ENCODE measurements at regions not wholly inside any gene's neighbourhood (a gene's known extent, or its start where the extent isn't known, plus 50 kb on each side); places are given as distances from the start of the nearest gene placed in this dataset.

GRCh38 chr20:58096880-58097423 is 131.5 kb downstream of the ANKRD60 start:
- Histone ChIP-seq H4K91ac (ENCODE audit: insufficient read depth, low read depth, low read length) (no peak overlapping the region), H4K8ac (ENCODE audit: low read depth in 2 of 2, low read length in 2 of 2) (no peak overlapping the region), H3K9me3 (ENCODE audit: control insufficient read depth, insufficient read depth, low read length) (no peaks in the 10 kb centered on the region), H3K4me2 (ENCODE audit: low read depth, low read length) (no peak overlapping the region), H2AK5ac (ENCODE audit: low read depth, low read length) (no peak overlapping the region), H3K23ac (ENCODE audit: low read depth, low read length) (no peak overlapping the region), H3K79me1 (ENCODE audit: low read depth in 1 of 2, low read length in 2 of 2) (no peaks in the 10 kb centered on the region), H3K9ac (ENCODE audit: low read depth, low read length) (no peak overlapping the region), H2BK15ac (ENCODE audit: low read depth, low read length) (no peak overlapping the region), H3K27me3 (ENCODE audit: control insufficient read depth, insufficient read depth, low read length) (no peaks in the 10 kb centered on the region; the same call in 1 of the 2 replicates), H3K4ac (ENCODE audit: low read depth, low read length) (no peak overlapping the region), H3K9me1 (ENCODE audit: insufficient read depth, low read length) (no peaks in the 10 kb centered on the region), H3K56ac (ENCODE audit: extremely low read depth, insufficient read depth, low read length) (no peak overlapping the region), H4K5ac (ENCODE audit: low read depth, low read length) (no peak overlapping the region), H2BK20ac (ENCODE audit: low read depth, low read length) (no peak overlapping the region), H3K4me1 (ENCODE audit: control insufficient read depth, insufficient read depth, low read length) (no peaks in the 10 kb centered on the region), H2BK120ac (ENCODE audit: low read depth, low read length) (no peak overlapping the region), H4K20me1 (ENCODE audit: insufficient read depth, low read length) (no peaks in the 10 kb centered on the region), H2AFZ (replicated peaks; ENCODE audit: low read length, poor library complexity) (no peak overlapping the region), H3K36me3 (ENCODE audit: control insufficient read depth, insufficient read depth, low read length) (no peaks in the 10 kb centered on the region), H2AK9ac (replicated peaks; ENCODE audit: low read depth, low read length, poor library complexity) (no peak overlapping the region), H3K14ac (replicated peaks; ENCODE audit: low read depth, low read length) (no peak overlapping the region), H2BK5ac (ENCODE audit: low read depth, low read length, poor library complexity, severe bottlenecking) (no peak overlapping the region), H3K18ac (ENCODE audit: low read depth, low read length) (no peak overlapping the region), H3K27ac (ENCODE audit: insufficient read depth, low read length) (no peak overlapping the region), H3K4me3 (ENCODE audit: insufficient read depth, low read depth, low read length) (no peak overlapping the region)
- dilution Hi-C loops (cut with HindIII; ENCODE audit: low sequenced_read_pairs, unreplicated experiment): no loop called here
- ATAC-seq (ENCODE audit: low read depth): no peak
- no peak for TF ChIP-seq RCOR1 (IDR thresholded peaks at IDR 0.05; ENCODE audit: insufficient replicate concordance, low read length)
- TF ChIP-seq POLR2A (IDR thresholded peaks at IDR 0.05; ENCODE audit: low read depth, low read length): no peak
- TF ChIP-seq MAZ (IDR thresholded peaks at IDR 0.05; ENCODE audit: borderline replicate concordance, low read depth, low read length): no peak
- TF ChIP-seq CTCF (conservative IDR thresholded peaks at IDR 0.05; ENCODE audit: low read depth, low read length): no peak
- no peak for TF ChIP-seq FOS (IDR thresholded peaks at IDR 0.05; ENCODE audit: low read depth, low read length)
- no peak for TF ChIP-seq MAFK (IDR thresholded peaks at IDR 0.05; ENCODE audit: low read depth, low read length)
- no peak for TF ChIP-seq RAD21 (IDR thresholded peaks at IDR 0.05; ENCODE audit: low read length)
- TF ChIP-seq, protein P1, sequence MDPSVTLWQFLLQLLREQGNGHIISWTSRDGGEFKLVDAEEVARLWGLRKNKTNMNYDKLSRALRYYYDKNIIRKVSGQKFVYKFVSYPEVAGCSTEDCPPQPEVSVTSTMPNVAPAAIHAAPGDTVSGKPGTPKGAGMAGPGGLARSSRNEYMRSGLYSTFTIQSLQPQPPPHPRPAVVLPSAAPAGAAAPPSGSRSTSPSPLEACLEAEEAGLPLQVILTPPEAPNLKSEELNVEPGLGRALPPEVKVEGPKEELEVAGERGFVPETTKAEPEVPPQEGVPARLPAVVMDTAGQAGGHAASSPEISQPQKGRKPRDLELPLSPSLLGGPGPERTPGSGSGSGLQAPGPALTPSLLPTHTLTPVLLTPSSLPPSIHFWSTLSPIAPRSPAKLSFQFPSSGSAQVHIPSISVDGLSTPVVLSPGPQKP (IDR thresholded peaks at IDR 0.05; ENCODE audit: borderline replicate concordance, low read depth, low read length): no peak
- TF ChIP-seq NFE2L2 (IDR thresholded peaks at IDR 0.05; ENCODE audit: low read depth, low read length): no peak
- no peak for TF ChIP-seq RFX5 (IDR thresholded peaks at IDR 0.05; ENCODE audit: low read depth, low read length)
- ChIA-PET CTCF (interaction anchor here (0.6 kb wide), 1 partner anchor 16 kb away, joined by 3 read pairs; no protein-coding TSS in a partner anchor), POLR2A (ENCODE audit: unreplicated experiment) (no interaction called here)
- no peak for DNase-seq
- 58% methylated on average over 5 of the region's 8 CpGs; no CpG with 5 or more reads in 1 of the 2 experiments for WGBS, 2 experiments (ENCODE audit: extremely low coverage in 2 of 2, insufficient read length in 1 of 2)
- in situ Hi-C loops (cut with MboI; ENCODE audit: low sequenced_read_pairs): no loop called here
- intact Hi-C loops (cut with micrococcal nuclease): no loop called here
- no TSS peak for BruUV-seq (replicated peaks)

Data from IMR-90 (cell line).